Prostate gland (tissue), 2 donors: ENCODE measurements at regions not wholly inside any gene's neighbourhood (a gene's known extent, or its start where the extent isn't known, plus 50 kb on each side); places are given as distances from the start of the nearest gene placed in this dataset.

ENCODE experiments used
- CTCF ChIP-seq, 4 experiments: fragments of 200-600 bp in 2 of 4; fragments of 450-650 bp in 2 of 4; sonication (generic) in 2 of 4; IDR thresholded peaks; 1 replicate in 3 of 4; 2 replicates in 1 of 4; pipeline ENCODE4 v1.5.1; 2016 to 2019; ENCODE audit warnings: antibody characterized with exemption in 4 of 4, mild to moderate bottlenecking in 2 of 4, moderate library complexity in 2 of 4
- POLR2A ChIP-seq: fragments of 450-650 bp; IDR thresholded peaks from one replicate; pipeline ENCODE4 v1.6.1; 2016; ENCODE audit warnings: antibody characterized with exemption, mild to moderate bottlenecking

- TF ChIP-seq POLR2A = no peak
- no peak for TF ChIP-seq CTCF (IDR thresholded peaks at IDR 0.05)
These were observed 203.1 kb downstream of the SIPA1L2 start for GRCh38 chr1:232426801-232427200.
